CD4-positive, alpha-beta T cell (primary cell): ENCODE measurements at regions not wholly inside any gene's neighbourhood (a gene's known extent, or its start where the extent isn't known, plus 50 kb on each side); places are given as distances from the start of the nearest gene placed in this dataset.
A peak's percentile ranks its signal among the peaks of the same experiment; 100 is the strongest.

Experiments used
- ATAC-seq: fragments of 200-7000 bp; cut with Tn5 transposase; one replicate; pipeline ENCODE4 v1.10.0; 2022; ENCODE audit warnings: mild to moderate bottlenecking; ENCODE audit not compliant: poor library complexity
- CTCF ChIA-PET: fragments of 350-600 bp; sonication (Branson Sonifier 250); formaldehyde crosslinking; loops from one replicate; lab custom pipeline; 2021; ENCODE audit warnings: antibody characterized with exemption, inconsistent platforms; lab: Charles Lee
- POLR2A ChIA-PET: fragments of 350-600 bp; sonication (Branson Sonifier 250); formaldehyde crosslinking; loops from one replicate; lab custom pipeline; 2021; ENCODE audit warnings: antibody characterized with exemption, inconsistent platforms; lab: Charles Lee
- DNase-seq, 14 experiments: peaks; one replicate each; pipeline ENCODE4 v3.0.0-alpha.2; 2013 to 2020; ENCODE audit warnings: mixed read lengths in 2 of 14
- H3K27ac ChIP-seq, 2 donors: one replicate each; pipeline versions ENCODE4 v1.5.1 to v1.7.0; 2013; ENCODE audit warnings: low read length in 2 of 2, low read depth in 1 of 2, mild to moderate bottlenecking in 1 of 2
- H3K27me3 ChIP-seq, 2 experiments: 1 replicate in 1 of 2; 2 replicates in 1 of 2; pipeline versions ENCODE4 v1.6.1 to v1.7.0; 2013; ENCODE audit warnings: low read length in 2 of 2, control low read depth in 1 of 2, mild to moderate bottlenecking in 1 of 2, moderate library complexity in 1 of 2; ENCODE audit not compliant: insufficient read depth in 2 of 2, control insufficient read depth in 1 of 2
- H3K36me3 ChIP-seq: one replicate; pipeline ENCODE4 v1.6.1; 2013; ENCODE audit warnings: low read length, control low read depth; ENCODE audit not compliant: insufficient read depth
- H3K4me1 ChIP-seq: one replicate; pipeline ENCODE4 v1.6.1; 2013; ENCODE audit warnings: low read length, control low read depth; ENCODE audit not compliant: insufficient read depth
- H3K4me3 ChIP-seq: one replicate; pipeline ENCODE4 v1.5.1; 2013; ENCODE audit warnings: mild to moderate bottlenecking, low read length, moderate library complexity
- H3K9me3 ChIP-seq, 2 experiments: 1 replicate in 1 of 2; 2 replicates in 1 of 2; pipeline versions ENCODE4 v1.6.1 to v1.7.0; 2013; ENCODE audit warnings: low read length in 2 of 2, mild to moderate bottlenecking in 2 of 2, control low read depth in 1 of 2, moderate library complexity in 1 of 2; ENCODE audit not compliant: control insufficient read depth in 1 of 2, insufficient read depth in 1 of 2
- H3K27ac Mint-ChIP-seq: one replicate; pipeline ENCODE4 v1.8.0; 2020; ENCODE audit warnings: mixed read lengths
- H3K27me3 Mint-ChIP-seq: one replicate; pipeline ENCODE4 v1.8.0; 2021; ENCODE audit warnings: mixed read lengths
- H3K36me3 Mint-ChIP-seq: one replicate; pipeline ENCODE4 v1.8.0; 2021; ENCODE audit warnings: low read depth, mixed read lengths
- H3K4me1 Mint-ChIP-seq: one replicate; pipeline ENCODE4 v1.8.0; 2021; ENCODE audit warnings: low read depth, mixed read lengths
- H3K4me3 Mint-ChIP-seq: one replicate; pipeline ENCODE4 v1.8.0; 2020; ENCODE audit warnings: mild to moderate bottlenecking, mixed read lengths
- H3K9me3 Mint-ChIP-seq: one replicate; pipeline ENCODE4 v1.8.0; 2020; ENCODE audit warnings: mixed read lengths
- CTCF ChIP-seq: fragments of 200-600 bp; IDR thresholded peaks from one replicate; pipeline ENCODE4 v1.8.0; 2022; ENCODE audit warnings: antibody characterized with exemption, mild to moderate bottlenecking
- intact Hi-C, 2 experiments: fragments of 100-400 bp; cut with DNase I in 1 of 2; cut with micrococcal nuclease in 1 of 2; formaldehyde crosslinking; loops; one replicate each; pipeline versions ENCODE4 v1.15.1 to v1.9.0; 2023 to 2025; cut with DNase I, micrococcal nuclease

- Histone ChIP-seq H3K4me3 (peak overlapping the region; percentile 65), H3K27me3 (no peaks in the 10 kb centered on the region), H3K4me1 (peaks cover 15% of the 10 kb centered on the region), H3K36me3 (no peaks in the 10 kb centered on the region), H3K27ac (peak overlapping the region in 1 of 2 donors; percentile 48), H3K9me3 (no peaks in the 10 kb centered on the region)
- H3K36me3 Mint-ChIP-seq, result no peaks in the 10 kb centered on the region
- H3K4me3 Mint-ChIP-seq, result peak overlapping the region; percentile 93
- ATAC-seq (no peak), DNase-seq (no peak)
- CTCF ChIA-PET, result no interaction called here
- H3K27ac Mint-ChIP-seq, result peak overlapping the region; percentile 77
- POLR2A ChIA-PET, result interaction anchor here (3.2 kb wide), 1 partner anchor 132 kb away, joined by 12 read pairs; no protein-coding TSS in a partner anchor
- intact Hi-C loops, result loop anchor here (1.0 to 10.0 kb wide), 7 partner anchors 132 to 980 kb away; partner anchors contain the start of genes GPALPP1 (in 1 of the 2), GTF2F2 (in 1 of the 2), NUFIP1 (in 1 of the 2) and TSC22D1 (in 1 of the 2)
- peaks cover 16% of the 10 kb centered on the region for H3K4me1 Mint-ChIP-seq
- H3K9me3 Mint-ChIP-seq, result no peaks in the 10 kb centered on the region
- TF ChIP-seq CTCF, result no peak
- H3K27me3 Mint-ChIP-seq, result no peaks in the 10 kb centered on the region
These were observed 231.1 kb upstream of the SERP2 start for GRCh38 chr13:44142540-44142867.

GRCh38 chr13:44142941-44143665, 230.5 kb upstream of the SERP2 start:
- peak overlapping the region; percentile 77 for H3K27ac Mint-ChIP-seq
- intact Hi-C loops, result loop anchor here (1.0 to 10.0 kb wide), 7 partner anchors 132 to 979 kb away; partner anchors contain the start of genes GPALPP1 (in 1 of the 2), GTF2F2 (in 1 of the 2), NUFIP1 (in 1 of the 2) and TSC22D1 (in 1 of the 2)
- CTCF ChIA-PET, result no interaction called here
- no peaks in the 10 kb centered on the region for H3K9me3 Mint-ChIP-seq
- Histone ChIP-seq H3K27ac (no peak overlapping the region), H3K27me3 (no peaks in the 10 kb centered on the region), H3K9me3 (no peaks in the 10 kb centered on the region), H3K4me1 (peaks cover 15% of the 10 kb centered on the region), H3K36me3 (no peaks in the 10 kb centered on the region), H3K4me3 (no peak overlapping the region)
- H3K4me3 Mint-ChIP-seq, result peak overlapping the region; percentile 93
- POLR2A ChIA-PET, result interaction anchor here (3.2 kb wide), 1 partner anchor 131 kb away, joined by 12 read pairs; no protein-coding TSS in a partner anchor
- ATAC-seq (no peak), DNase-seq (no peak)
- no peaks in the 10 kb centered on the region for H3K27me3 Mint-ChIP-seq
- H3K4me1 Mint-ChIP-seq, result peaks cover 16% of the 10 kb centered on the region
- TF ChIP-seq CTCF, result no peak
- no peaks in the 10 kb centered on the region for H3K36me3 Mint-ChIP-seq

- H3K9me3 Mint-ChIP-seq, result no peaks in the 10 kb centered on the region
- no peak for ATAC-seq
- POLR2A ChIA-PET, result no interaction called here
These were observed 227.5 kb upstream of the SERP2 start for GRCh38 chr13:44146138-44146537.

More at GRCh38 chr13:44146138-44146537, 227.5 kb upstream of the SERP2 start:
- no peak for DNase-seq
- CTCF ChIA-PET, result no interaction called here
- intact Hi-C loops, result loop anchor here in 1 of 2 experiments (10.0 kb wide), 1 partner anchor 129 kb away; no protein-coding TSS in a partner anchor
- no peaks in the 10 kb centered on the region for H3K27me3 Mint-ChIP-seq
- TF ChIP-seq CTCF, result no peak
- no peak overlapping the region for H3K27ac Mint-ChIP-seq
- H3K4me1 ChIP-seq, result peaks cover 13% of the 10 kb centered on the region
- H3K27me3 ChIP-seq, result no peaks in the 10 kb centered on the region
- no peak overlapping the region for H3K4me3 Mint-ChIP-seq
- no peaks in the 10 kb centered on the region for H3K36me3 ChIP-seq
- H3K4me1 Mint-ChIP-seq, result peaks cover 13% of the 10 kb centered on the region
- no peak overlapping the region for H3K27ac ChIP-seq
- no peak overlapping the region for H3K4me3 ChIP-seq
- H3K9me3 ChIP-seq, result no peaks in the 10 kb centered on the region
- H3K36me3 Mint-ChIP-seq, result no peaks in the 10 kb centered on the region
